ENCODE measurements at regions not wholly inside any gene's neighbourhood (a gene's known extent, or its start where the extent isn't known, plus 50 kb on each side); places are given as distances from the start of the nearest gene placed in this dataset.

DNA sequence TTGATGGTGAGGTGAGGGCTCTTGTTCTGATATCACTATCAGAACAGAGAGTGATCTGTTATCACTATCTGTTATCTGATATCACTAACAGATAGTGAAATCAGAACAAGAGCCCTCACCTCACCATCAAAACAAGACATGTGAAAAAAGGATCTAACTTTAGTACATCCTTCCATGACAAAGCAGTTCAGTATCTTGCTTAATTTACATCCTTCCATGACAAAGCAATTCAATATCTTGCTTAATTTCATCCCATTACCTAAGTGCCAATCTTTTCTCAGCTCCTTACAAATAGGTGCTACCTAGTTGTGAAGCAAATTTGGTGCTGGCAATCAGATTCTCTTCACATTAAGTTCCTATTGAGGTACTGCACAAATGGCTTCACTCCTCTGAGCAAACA lies 1865.6 kb upstream of the FLRT2 start:
- H3K9ac ChIP-seq, result no peak overlapping the region
- no peak overlapping the region for H3K27ac ChIP-seq
- H3K4me1 ChIP-seq (ENCODE audit: low read depth, poor library complexity, severe bottlenecking), result no peaks in the 10 kb centered on the region
- TF ChIP-seq, protein P1, sequence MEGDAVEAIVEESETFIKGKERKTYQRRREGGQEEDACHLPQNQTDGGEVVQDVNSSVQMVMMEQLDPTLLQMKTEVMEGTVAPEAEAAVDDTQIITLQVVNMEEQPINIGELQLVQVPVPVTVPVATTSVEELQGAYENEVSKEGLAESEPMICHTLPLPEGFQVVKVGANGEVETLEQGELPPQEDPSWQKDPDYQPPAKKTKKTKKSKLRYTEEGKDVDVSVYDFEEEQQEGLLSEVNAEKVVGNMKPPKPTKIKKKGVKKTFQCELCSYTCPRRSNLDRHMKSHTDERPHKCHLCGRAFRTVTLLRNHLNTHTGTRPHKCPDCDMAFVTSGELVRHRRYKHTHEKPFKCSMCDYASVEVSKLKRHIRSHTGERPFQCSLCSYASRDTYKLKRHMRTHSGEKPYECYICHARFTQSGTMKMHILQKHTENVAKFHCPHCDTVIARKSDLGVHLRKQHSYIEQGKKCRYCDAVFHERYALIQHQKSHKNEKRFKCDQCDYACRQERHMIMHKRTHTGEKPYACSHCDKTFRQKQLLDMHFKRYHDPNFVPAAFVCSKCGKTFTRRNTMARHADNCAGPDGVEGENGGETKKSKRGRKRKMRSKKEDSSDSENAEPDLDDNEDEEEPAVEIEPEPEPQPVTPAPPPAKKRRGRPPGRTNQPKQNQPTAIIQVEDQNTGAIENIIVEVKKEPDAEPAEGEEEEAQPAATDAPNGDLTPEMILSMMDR (conservative IDR thresholded peaks at IDR 0.05; ENCODE audit: low read depth, low read length), result no peak
- H3K4me3 ChIP-seq (IDR thresholded peaks at IDR 0.05; ENCODE audit: insufficient read depth, low read depth, low read length), result no peak overlapping the region
- no peaks in the 10 kb centered on the region for H3K27me3 ChIP-seq (ENCODE audit: insufficient read depth, low read depth)
- H2AFZ ChIP-seq (ENCODE audit: low read depth), result no peak overlapping the region
- no peaks in the 10 kb centered on the region for H3K36me3 ChIP-seq (ENCODE audit: insufficient read depth)
- no peaks in the 10 kb centered on the region for H3K79me2 ChIP-seq (ENCODE audit: insufficient read depth, low read depth)
- H3K4me2 ChIP-seq, result no peak overlapping the region
- H4K20me1 ChIP-seq (ENCODE audit: insufficient read depth), result no peaks in the 10 kb centered on the region

DNA sequence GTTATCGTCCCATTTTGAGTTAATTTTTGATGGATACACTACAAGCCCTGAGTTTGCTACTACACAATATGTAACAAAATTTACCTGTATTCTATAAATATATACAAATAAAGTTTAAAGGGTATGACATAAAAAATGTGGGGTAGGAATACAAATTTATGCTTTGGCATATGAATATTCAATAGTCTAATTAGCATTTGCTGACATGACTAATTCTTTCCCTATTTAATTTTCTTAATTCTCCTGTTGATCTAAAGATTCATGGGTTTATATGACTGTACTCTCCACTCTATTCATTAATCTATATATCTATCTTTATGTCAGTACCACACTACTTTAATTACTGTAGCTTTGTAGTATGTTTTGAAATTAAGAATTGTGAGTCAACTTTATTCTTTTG lies 1840.7 kb upstream of the FLRT2 start:
- H3K27ac ChIP-seq, result no peak overlapping the region
- H3K4me3 ChIP-seq (IDR thresholded peaks at IDR 0.05; ENCODE audit: insufficient read depth, low read depth, low read length), result no peak overlapping the region
- H3K36me3 ChIP-seq (ENCODE audit: insufficient read depth), result no peaks in the 10 kb centered on the region
- H4K20me1 ChIP-seq (ENCODE audit: insufficient read depth), result no peaks in the 10 kb centered on the region
- no peak overlapping the region for H3K9ac ChIP-seq
- H3K79me2 ChIP-seq (ENCODE audit: insufficient read depth, low read depth), result no peaks in the 10 kb centered on the region
- H3K4me2 ChIP-seq, result no peak overlapping the region
- H3K4me1 ChIP-seq (ENCODE audit: low read depth, poor library complexity, severe bottlenecking), result no peaks in the 10 kb centered on the region
- TF ChIP-seq, protein P1 (conservative IDR thresholded peaks at IDR 0.05; ENCODE audit: low read depth, low read length), result no peak
- H2AFZ ChIP-seq (ENCODE audit: low read depth), result no peak overlapping the region
- H3K27me3 ChIP-seq (ENCODE audit: insufficient read depth, low read depth), result no peaks in the 10 kb centered on the region

DNA sequence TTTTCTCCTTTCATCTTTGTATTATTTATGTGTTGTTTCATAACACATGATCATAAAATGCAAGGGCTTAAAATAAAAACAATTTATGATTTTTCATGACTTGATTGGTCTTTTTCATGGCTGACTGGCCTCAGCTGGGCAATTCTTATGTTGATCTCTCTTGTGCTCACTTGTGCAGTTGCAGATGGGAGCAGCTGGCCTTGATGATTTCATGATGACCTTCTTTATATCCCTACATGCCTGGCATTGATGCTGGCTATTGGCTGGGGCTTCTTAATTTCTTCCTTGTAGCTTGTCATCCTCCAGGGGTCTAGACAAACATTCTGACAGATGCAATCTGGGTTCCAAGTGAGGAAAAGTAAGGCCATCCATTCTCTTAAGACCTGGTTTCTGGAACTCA lies 1832.8 kb upstream of the FLRT2 start:
- Histone ChIP-seq H3K79me2 (ENCODE audit: insufficient read depth, low read depth) (no peaks in the 10 kb centered on the region), H3K4me3 (IDR thresholded peaks at IDR 0.05; ENCODE audit: insufficient read depth, low read depth, low read length) (no peak overlapping the region), H3K4me2 (no peak overlapping the region), H3K27ac (no peak overlapping the region), H2AFZ (ENCODE audit: low read depth) (no peak overlapping the region), H3K27me3 (ENCODE audit: insufficient read depth, low read depth) (no peaks in the 10 kb centered on the region), H3K9ac (no peak overlapping the region), H3K36me3 (ENCODE audit: insufficient read depth) (no peaks in the 10 kb centered on the region), H3K4me1 (ENCODE audit: low read depth, poor library complexity, severe bottlenecking) (no peaks in the 10 kb centered on the region), H4K20me1 (ENCODE audit: insufficient read depth) (no peaks in the 10 kb centered on the region)
- TF ChIP-seq, protein P1 (conservative IDR thresholded peaks at IDR 0.05; ENCODE audit: low read depth, low read length), result no peak

DNA sequence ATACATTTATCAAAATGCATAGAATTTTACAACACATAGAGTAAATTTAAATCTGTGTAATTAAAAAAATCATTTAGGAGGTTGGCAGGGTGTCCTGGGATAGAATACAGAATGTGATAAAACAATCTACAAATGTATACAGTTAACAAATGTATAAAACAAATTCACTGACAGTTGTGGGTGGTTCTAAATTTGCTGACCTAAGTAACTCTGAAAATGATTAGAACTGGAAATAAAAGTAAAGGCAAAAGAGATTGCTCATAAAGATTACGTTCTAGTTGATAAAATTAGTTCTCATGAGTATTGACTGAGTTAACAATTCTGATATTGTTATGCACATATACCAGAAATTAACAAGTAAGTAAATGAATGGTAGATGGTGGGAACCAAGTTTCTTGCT lies 1827.3 kb upstream of the FLRT2 start:
- H3K4me1 ChIP-seq (ENCODE audit: low read depth, poor library complexity, severe bottlenecking), result no peaks in the 10 kb centered on the region
- H3K9ac ChIP-seq, result no peak overlapping the region
- TF ChIP-seq, protein P1 (conservative IDR thresholded peaks at IDR 0.05; ENCODE audit: low read depth, low read length), result no peak
- no peak overlapping the region for H3K27ac ChIP-seq
- no peak overlapping the region for H3K4me3 ChIP-seq (IDR thresholded peaks at IDR 0.05; ENCODE audit: insufficient read depth, low read depth, low read length)
- H3K27me3 ChIP-seq (ENCODE audit: insufficient read depth, low read depth), result no peaks in the 10 kb centered on the region
- H3K36me3 ChIP-seq (ENCODE audit: insufficient read depth), result no peaks in the 10 kb centered on the region
- H3K79me2 ChIP-seq (ENCODE audit: insufficient read depth, low read depth), result no peaks in the 10 kb centered on the region
- no peak overlapping the region for H2AFZ ChIP-seq (ENCODE audit: low read depth)
- no peaks in the 10 kb centered on the region for H4K20me1 ChIP-seq (ENCODE audit: insufficient read depth)
- no peak overlapping the region for H3K4me2 ChIP-seq
